ENCODE measurements at regions not wholly inside any gene's neighbourhood (a gene's known extent, or its start where the extent isn't known, plus 50 kb on each side); places are given as distances from the start of the nearest gene placed in this dataset.

DNA sequence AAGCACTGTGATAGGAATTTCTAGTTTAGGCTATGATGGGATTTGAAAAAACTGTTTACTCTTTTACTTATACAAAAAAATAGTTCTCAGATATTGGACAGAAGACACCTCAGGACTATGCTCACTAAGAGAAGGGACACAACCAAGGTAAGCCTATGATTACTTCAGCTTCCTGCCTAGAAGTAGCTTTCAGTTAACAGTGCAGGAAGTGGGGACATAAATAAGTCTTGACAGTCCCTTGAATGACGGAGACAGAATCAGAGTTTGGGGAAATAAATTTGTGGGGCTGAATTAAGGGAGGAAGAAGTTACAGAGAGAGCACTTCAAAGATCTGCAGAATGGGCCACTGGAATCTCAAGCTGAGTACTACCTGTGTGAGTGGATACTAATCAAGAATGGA, 53.8 kb upstream of the OLFM3 start:
- no peak for DNase-seq

DNA sequence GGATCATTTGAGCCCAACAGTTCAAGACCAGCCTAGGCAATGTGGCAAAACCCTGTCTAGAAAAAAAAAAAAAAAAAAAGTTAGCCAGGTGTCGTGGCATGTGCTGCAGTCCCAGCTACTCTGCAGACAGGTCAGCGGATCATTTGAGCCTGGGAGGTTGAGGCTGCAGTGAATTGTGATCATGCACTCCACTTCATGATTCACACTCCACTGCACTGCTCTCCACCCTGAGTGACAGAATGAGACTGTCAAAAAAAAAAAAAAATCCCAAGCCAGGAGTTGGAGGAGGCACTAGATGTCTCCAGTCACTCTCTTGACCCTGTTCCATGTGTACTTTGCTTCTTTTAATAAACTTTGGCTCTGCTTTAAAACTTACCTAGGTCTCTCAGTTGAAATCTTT, 51.0 kb upstream of the OLFM3 start:
- no peak for DNase-seq

Measured in suppressor macrophage (primary cell).